NCI-H748 (cell line): ENCODE measurements at regions not wholly inside any gene's neighbourhood (a gene's known extent, or its start where the extent isn't known, plus 50 kb on each side); places are given as distances from the start of the nearest gene placed in this dataset.
"Not testable (repeated sequence)": the region's sequence is repeated elsewhere in the genome, so short reads cannot be mapped to it uniquely, and the experiment has no call there.

ENCODE experiments used
- DNase-seq: peaks from one replicate; lab custom pipeline; 2025; ENCODE audit not compliant: unreplicated experiment; lab: John Stamatoyannopoulos, UW

DNA sequence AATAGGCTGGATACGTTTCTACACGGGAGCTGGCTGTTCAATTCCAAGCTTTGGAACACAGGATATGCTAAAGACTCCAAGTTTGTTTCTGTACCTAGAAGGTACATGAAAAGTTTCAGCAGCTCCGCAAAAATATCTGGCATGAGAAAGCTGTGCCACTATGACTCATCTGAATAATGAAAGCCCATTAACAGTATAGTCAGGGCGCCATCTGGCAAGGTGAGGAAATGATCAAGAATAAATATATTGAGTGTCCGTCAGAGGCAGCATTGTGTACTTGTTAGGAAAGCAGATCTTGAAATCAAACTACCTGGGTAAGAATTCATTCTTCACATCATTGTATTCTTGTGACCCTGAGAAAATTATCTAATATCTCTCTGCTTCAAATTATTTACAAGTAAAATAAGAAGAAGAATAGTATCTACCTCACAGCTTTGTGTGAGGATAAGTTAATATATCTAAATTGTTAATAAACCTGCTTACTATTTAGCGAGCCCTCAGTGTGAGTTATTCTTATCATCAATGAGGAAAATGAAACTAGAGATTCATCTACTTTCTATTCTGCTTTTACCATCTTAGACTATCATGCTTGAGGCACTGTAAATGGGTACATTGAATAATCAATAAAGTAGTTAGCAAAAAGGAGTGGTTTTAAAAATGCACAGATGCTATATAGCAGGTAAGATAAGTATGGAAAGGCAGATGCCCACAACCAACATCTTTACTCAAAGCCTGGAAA is 53.5 kb downstream of the FSCB start:
- peak; percentile 28 for DNase-seq

DNA sequence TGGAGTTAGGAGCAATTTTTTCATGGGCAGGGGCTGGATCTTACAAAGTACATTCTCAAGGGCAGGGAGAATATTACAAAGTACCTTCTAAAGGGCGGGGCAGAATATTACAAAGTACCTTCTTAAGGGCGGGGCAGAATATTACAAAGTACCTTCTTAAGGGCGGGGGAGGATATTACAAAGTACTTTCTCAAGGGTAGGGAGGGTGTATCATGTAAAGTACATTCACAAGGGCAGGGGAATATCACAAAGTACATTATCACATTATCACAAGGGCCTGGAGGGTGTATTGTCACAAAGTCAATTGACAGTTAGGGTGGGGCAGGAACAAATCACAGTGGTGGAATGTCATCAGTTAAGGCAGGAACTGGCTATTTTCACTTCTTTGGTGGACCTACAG is 56.9 kb downstream of the FSCB start:
- DNase-seq: not testable (repeated sequence)

DNA sequence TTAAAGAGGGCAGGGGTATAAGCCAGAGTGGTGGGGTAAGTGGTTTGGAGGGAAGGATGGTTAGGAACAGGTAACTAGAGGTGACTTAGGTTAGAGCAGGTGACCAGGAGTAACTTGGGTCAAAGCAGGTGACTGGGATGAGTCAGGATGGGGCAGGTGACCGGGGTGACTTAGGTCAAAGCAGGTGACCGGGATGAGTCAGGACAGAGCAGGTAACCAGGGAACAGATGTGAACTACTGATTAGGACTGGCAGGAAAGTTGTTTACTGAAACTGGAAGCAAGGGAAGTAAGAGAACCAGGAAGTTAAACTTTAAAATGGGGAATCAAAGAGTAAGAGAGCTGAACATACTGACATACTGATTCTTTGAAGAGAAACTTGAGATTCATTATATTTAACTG is 57.4 kb downstream of the FSCB start:
- no peak for DNase-seq

DNA sequence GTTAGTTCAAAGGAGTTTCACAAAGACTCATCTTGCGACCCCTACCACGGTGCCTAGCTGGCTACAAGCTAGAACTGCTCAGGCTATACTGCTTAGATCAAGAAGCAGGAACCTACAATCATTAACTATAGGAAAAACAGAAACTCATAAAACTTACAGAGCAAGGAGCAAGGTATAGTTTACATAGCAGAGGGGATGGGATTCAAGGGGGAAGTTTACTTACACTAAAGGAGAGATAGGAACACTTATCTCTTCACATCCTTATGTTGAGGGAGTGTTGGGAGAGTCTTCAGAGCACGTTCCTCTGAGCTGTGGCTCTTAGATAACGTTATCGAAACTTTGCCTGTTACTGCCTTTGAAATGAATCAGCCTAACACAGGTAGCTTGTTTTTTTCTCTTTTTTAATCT is 58.1 kb downstream of the FSCB start:
- no peak for DNase-seq

DNA sequence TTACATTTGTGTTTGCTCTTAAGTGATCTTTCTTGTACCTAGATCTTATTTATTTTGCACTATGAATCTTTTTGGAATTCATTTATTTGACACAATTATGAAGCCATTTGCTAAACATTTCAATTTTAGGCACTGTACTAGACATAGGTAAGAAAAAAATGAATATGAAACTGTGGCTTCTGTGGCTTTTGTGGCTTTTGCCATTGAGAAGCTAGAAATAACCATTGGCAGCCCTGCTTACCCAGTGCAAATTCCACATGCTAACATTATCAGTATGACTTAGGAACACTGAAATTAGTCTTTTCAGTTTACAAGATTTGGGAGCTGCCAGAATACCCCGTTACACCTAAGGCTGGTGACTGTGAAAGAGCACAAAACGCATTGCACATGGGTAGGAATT is 60.1 kb downstream of the FSCB start:
- no peak for DNase-seq

DNA sequence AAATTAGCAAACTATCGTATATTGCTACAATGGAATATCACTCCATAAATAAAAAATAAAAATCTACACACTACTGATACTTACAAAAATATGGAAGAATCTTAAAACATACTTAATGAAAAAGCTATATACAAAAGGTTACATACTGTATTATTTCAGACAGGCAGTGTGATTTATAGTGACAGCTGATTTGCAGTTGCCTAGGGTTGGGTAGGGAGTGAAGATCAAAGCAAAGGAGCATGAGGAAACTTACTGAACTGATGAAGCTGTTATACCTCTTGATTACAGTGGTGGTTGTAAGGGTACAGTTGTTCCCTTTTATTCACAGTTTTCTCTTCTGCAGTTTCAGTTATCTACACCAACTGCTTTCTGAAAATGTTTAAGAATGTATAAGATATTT is 62.6 kb downstream of the FSCB start:
- no peak for DNase-seq

DNA sequence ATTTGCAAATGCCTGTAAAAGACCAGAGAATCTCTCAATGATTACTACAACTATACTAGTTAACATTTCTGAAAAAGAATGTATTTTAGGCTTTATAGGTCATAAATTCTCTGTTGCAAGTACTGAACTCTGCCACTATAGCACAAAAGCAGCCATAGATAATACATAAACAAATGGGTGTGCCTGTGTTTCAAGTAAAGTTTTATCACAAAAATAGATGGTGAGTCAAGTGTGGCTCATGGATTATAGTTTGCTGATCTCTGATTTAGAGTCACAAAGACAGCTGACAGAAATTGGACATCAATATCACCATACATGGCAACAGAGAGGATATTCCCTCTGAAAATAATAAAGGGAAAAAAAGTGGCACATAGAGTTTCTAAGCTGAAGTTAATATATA is 68.1 kb downstream of the FSCB start:
- DNase-seq: no peak

DNA sequence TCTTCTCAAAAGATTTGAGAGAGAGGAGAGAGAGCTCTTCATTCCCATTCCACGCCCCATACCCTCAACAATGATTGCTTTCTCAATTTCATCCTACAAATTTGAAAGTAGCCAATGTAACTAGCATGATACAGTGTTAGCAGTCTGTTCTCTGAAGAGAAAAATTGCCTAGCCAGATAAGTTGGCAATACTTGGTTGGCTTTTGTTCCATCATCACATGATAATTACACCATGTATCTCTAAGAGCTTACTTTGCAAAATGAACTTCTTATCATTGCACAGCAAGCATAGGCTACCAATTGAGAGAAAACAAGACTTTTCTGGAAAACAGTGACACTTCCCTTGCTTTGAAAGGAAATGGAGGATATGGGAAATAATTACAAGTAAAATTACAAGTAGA is 68.9 kb downstream of the FSCB start:
- DNase-seq: no peak

DNA sequence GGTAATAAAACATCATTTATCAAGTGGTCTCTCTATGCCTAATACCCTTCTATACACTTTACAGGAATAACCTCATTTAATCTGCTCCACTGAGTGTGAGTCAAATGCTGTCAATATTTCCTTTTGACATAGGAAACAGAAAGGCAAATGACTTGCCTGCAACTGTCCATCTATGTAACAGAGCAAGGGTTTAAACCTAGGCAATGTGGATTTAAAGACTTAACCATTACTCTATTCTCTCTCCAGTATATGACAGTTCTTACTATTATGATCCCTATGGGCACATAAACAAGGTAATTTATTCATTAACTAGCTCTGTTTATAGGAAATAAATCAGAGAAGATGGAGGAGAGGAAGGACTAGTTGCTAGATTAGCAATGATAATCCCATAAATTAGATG is 70.6 kb downstream of the FSCB start:
- DNase-seq: no peak

DNA sequence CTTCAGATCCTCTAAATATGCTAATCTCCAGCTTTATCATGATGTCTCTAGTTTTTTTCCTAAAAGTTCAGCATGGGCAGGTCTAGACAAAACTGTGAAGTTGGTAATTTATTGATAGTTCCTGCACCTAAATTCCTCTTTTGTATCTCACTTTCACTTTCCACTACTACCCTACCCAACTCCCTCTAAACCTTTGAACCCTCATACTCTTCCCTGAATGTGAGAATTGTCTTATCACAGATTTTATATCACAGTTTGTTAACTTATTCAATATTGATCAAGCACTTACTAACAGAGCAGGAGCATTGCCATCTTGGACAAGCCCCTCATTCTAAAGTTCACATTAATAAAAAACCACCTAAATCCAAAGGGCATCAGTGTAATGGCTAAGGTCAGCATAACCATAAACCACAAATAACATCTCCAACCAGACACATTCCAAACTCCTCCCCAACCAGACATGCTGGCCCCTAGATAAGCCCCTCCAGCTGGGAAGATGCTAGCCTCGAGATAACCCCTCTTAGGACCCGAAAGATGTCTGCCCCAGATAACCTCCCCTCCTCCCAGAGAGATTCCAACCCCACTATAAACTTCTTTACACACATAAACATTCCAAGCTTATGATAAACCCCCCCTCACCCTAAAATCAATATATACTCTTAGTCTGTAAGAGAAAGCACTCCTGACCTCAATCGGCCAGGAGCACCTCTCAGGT is 78.7 kb downstream of the FSCB start:
- no peak for DNase-seq

DNA sequence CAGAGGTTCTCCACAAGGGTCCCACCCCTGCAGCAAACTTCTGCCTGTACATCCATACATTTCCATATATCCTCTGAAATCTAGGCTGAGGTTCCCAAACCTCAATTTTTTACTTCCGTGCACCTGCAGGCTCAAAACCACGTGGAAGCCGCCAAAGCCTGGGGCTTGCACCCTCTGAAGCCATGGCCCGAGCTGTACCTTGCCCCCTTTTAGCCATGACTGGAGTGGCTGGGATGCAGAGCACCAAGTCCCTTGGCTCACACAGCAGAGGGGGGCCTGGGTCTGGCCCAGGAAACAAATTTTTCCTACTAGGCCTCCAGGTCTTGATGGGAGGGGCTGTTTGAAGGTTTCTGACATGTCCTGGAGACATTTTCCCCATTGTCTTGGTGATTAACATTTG is 84.4 kb downstream of the FSCB start:
- no peak for DNase-seq

DNA sequence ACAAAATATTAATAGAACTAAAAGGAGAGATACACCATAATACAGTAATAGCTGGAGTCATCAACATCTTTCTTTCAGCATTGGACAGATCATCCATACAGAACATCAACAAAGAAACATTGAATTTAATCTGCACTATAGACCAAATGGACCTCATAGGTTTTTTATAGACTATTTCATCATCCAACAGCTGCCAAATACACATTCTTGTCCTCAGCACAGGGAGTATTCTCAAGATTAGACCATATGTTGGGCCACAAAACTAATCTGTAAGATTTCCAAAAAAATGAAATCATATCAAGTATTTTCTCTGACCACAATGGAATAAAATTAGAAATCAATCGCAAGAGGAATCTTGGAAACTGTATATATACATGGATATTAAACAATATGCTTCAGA is 86.9 kb downstream of the FSCB start:
- no peak for DNase-seq

DNA sequence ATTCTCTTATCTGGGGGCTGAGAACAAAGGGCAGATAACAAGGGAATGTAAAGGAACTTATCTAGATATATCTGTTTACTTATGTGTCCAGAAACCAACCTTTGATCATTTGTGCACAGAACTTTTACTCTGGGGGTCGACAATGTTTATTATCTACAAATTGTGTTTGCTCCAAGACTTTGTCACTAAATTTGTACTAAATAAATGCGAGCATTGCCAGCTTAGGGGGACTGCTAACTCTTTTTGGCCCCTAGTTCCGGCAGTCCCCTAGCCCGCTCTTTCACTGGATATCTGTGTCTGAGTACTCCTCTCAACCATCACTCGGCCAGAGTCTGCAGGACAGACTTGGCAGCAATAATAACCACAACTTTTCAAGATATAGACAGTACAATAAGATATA is 88.2 kb downstream of the FSCB start:
- no peak for DNase-seq

DNA sequence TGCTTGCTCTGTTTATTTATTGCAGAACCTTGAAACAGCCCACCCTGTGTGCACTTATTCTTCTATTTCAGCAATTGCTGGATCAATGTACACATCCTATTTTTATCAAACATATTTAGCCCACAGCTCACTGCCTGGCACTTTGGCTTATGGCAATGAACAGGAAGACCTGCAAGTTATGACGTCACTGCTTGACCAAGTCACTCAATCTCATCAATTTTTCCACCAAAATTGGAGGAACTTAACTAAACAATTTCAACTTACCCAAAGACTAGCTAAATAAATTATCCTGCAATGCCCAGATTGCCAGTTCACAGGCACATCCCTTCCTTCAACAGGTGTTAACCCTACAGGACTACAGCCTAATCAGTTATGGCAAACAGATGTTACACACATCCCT is 89.3 kb downstream of the FSCB start:
- DNase-seq: no peak

DNA sequence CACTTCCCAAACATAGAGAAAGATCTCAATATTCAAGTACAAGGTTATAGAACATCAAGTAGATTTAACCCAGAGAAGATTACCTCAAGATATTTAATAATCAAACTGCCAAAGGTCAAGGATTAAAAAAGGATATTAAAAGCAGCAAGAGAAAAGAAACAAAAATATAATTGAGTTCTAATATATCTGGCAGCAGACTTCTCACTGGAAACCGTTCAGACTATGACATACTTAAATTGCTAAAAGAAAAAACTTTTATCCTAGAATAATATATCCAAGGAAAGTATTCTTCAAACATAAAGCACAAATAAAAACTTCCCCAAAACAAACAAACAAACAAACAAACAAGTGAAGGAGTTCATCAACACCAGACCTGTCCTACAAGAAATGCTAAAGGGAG is 92.4 kb downstream of the FSCB start:
- no peak for DNase-seq

DNA sequence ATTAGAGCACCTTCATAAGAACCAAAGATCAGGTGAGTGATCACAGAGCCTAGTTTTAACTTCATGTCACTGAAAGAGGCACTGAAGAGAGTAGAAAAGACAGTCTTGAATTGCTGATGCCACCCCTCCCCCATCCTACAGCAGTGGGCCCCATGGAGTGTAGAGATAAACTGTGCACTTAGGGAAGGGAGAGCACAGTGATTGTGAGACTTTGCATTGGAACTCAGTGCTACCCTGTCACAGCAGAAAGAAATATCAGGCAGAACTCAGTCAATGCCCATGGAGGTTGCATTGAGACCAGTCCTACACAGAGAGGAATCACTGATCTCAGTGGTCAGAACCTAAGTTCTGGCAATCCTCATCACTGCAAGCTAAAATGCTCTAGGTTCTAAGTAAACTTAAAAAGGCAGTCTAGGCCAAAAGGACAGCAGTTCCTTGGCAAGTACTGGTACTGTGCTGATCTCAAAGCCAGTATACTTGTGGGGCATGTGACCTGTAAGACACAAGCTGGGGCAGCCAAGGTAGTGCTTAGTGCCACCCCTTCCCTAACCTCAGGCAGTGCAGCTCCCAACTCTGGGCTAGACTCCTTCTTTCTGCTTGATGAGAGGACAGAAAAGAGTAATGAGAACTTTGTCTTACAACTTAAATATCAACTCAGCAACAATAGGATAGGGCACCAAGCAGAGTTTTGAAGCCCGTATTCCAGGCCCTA is 94.1 kb downstream of the FSCB start:
- no peak for DNase-seq

DNA sequence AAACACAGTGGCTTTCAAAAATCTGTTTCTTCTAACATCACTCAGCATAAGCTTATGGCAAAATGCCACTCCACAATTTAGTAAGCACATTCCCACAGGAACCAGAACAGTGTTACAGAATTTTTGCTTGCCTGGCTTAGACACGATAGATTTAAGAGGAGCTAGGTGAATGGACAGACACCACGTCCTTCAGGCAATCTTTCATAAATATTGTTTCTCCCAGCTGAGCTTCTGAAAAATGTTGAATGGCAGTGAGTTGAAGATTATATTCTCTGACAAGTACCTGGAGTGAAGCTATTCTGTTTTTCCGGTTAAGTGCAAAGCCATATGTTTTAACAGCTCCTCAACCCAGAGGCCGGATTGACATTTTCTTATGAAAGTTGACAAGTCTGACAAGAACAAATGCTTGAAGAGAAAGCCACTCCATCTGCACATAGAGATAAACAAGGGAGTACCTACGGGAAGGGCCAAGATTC is 102.0 kb downstream of the FSCB start:
- DNase-seq: no peak

DNA sequence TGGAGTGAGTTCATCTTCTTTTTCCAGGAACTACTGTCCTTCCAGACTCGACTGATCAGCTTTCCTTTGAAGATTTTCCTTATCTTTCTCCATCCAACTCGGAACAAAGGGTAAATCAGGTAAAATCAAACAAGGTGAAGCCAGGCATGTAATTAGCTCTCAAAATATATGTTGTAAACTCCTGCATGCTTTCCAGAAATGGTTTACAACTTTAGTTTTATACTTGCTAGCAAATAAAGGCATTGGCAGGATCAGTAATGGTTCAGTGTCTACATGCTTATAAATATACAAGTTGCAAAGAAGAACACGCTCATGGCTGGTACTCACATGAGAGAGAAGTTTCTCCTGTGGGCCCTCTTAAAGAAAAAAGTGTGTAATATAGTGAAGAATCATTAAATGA is 102.5 kb downstream of the FSCB start:
- no peak for DNase-seq

DNA sequence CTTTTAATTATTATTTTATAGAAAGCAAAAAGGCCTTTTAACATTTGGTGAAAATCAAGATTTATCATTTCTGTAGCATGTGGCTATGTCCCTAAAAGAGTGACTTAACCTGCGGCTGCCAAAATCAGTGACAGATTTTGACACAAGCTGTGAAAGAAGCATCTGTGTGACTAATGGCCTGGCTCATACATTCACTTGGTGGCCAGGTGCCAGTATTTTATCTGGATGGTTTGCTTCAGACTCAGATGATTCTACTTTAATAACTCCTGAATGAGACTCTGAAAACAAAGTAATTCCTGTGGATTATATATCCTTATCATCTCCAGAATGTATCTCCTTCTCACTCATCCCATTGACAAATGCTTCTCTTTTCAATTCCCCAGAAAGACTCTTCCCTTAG is 103.0 kb downstream of the FSCB start:
- peak; percentile 6 for DNase-seq

DNA sequence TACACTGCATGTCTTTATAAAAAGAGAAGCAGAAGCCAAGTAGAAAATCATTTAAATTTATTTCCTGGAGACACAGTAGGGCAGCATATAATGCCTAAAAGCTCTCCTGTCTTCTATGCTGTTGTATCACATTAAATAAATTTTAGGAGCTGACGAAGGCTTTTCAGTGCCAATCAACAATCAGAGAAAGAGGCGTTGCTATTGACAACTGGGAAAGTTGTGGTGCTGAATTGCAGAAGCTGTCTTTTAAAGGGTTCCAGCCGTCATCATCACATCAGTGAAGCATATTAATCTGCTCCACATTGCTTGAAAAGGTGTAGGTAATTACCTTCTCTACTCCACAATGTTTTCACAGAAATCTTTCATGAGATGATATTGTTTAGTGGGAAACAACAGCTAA is 103.9 kb downstream of the FSCB start:
- DNase-seq: peak; percentile 25

DNA sequence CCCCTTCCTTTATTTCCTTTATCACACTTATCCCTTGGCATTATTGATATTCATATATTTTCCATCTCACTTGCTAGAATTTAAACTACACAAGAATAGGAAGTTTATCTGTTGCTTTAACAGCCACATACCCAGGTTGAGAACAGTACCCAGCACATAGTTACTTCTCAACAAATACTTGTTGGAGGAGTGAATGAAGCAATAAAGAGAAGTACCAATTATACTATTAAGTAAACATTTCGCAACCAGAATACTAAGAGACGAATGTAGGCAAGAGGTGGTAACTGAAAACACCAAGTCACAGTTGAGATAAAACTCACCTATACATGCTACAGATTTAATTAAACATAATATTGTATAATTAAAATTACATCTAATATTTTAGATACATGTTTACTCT is 110.9 kb downstream of the FSCB start:
- DNase-seq: peak; percentile 73

DNA sequence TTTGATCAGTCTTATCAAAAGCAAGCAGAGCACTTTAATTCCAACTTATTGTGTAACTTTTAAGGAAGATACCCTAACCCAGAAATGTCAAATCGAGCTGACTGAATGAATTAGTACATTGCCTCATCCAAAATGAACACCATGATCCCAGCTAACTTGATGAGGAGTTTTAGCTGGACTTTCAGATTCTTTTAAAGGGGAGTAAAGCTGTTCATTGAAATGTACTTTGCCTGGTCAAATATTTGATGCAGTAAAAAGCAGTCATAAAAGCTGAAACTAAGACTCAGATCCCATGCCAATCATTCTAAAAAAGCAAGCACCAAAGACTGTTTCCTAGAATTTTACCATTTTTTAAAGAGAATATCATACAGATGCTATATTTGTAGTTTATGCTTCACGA is 114.1 kb downstream of the FSCB start:
- DNase-seq: no peak
